ENCODE measurements at regions not wholly inside any gene's neighbourhood (a gene's known extent, or its start where the extent isn't known, plus 50 kb on each side); places are given as distances from the start of the nearest gene placed in this dataset.

GRCh38 chr16:11488304-11488703 is 98.4 kb downstream of the LITAF start:
- TF ChIP-seq ZNF24 (IDR thresholded peaks at IDR 0.05), result no peak
- TF ChIP-seq CTCF (IDR thresholded peaks at IDR 0.05 in 2 of 3, conservative IDR thresholded peaks at IDR 0.05 in 1 of 3; ENCODE audit: control insufficient read depth in 2 of 3, extremely low read depth in 1 of 3, insufficient read depth in 1 of 3, low read depth in 3 of 3, low read length in 3 of 3), result no peak
- no peak for TF ChIP-seq CREB1 (IDR thresholded peaks at IDR 0.05; ENCODE audit: low read depth)
- TF ChIP-seq ZBTB4 (CRISPR knock-in tag; IDR thresholded peaks at IDR 0.05), result no peak
- no peak for TF ChIP-seq JUND (IDR thresholded peaks at IDR 0.05; ENCODE audit: low read depth, low read length)
- no peak for TF ChIP-seq CBFB (IDR thresholded peaks at IDR 0.05; ENCODE audit: low read depth)
- TF ChIP-seq POLR2A (IDR thresholded peaks at IDR 0.05; ENCODE audit: low read depth, low read length), result no peak
- no peak for TF ChIP-seq ATF3 (IDR thresholded peaks at IDR 0.05; ENCODE audit: borderline replicate concordance, extremely low read depth, low read depth, low read length)

All from GM12878 (cell line).